GM10266 (cell line): ENCODE measurements at regions not wholly inside any gene's neighbourhood (a gene's known extent, or its start where the extent isn't known, plus 50 kb on each side); places are given as distances from the start of the nearest gene placed in this dataset.

Experiments used
- DNase-seq: peaks from one replicate; pipeline ENCODE4 v3.0.0; 2012; ENCODE audit errors: extremely low spot score
- CTCF ChIP-seq: IDR thresholded peaks from 2 replicates; pipeline ENCODE4 v1.5.1; 2012; ENCODE audit warnings: mild to moderate bottlenecking, low read depth; ENCODE audit not compliant: control insufficient read depth, insufficient read depth; ENCODE audit errors: missing control alignments

GRCh38 chr2:196434217-196434616, 205.3 kb upstream of the CCDC150 start:
- no peak for DNase-seq
- no peak for TF ChIP-seq CTCF

DNA sequence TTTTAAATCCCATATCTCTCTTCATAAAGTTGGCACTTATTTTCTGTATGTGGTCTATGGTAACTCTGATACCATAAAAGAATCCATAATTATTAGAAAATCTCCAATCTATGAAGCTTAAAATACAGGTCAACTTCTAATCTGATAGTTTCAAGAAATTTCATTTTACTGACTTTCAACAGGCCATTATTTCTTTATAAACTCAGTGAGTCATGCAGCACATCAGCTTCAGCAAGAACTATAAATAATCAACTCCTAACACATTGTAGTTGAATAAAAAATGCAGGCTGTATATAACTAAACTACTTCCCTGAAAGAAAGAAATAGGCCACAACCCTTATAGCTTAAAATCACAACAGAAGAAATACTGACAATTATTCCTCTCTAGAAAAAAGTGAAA, 204.3 kb upstream of the CCDC150 start:
- no peak for TF ChIP-seq CTCF
- no peak for DNase-seq

DNA sequence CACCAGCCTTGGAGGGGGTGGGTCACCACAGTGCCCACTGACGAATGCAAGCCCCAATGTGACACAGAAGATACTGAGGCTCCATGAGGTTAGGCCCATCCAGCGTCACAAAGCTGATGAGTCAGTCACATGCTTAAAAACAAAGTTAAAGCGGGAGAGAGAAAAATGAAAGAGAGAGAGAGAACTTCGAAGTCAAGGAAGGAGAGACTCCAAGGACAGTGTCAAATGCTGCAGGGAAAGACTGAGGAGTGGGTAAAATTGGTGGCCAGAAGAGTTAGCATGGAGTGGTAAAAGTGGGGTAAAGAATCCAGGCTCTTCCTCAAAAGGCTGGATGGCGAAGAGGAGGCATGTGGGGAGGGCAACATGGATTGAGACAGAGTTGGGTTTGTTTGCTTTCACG, 201.9 kb upstream of the CCDC150 start:
- no peak for DNase-seq
- no peak for TF ChIP-seq CTCF

- DNase-seq: no peak
- TF ChIP-seq CTCF: no peak
Measured at GRCh38 chr2:196439760-196440159, 199.8 kb upstream of the CCDC150 start.

GRCh38 chr2:196440413-196440812, 199.1 kb upstream of the CCDC150 start:
- TF ChIP-seq CTCF: no peak
- no peak for DNase-seq

- TF ChIP-seq CTCF: no peak
- DNase-seq: peak; percentile 52
Measured at GRCh38 chr2:196441527-196441926, 198.0 kb upstream of the CCDC150 start.

GRCh38 chr2:196442211-196442610, 197.3 kb upstream of the CCDC150 start:
- no peak for DNase-seq
- no peak for TF ChIP-seq CTCF

GRCh38 chr2:196444442-196444841, 195.1 kb upstream of the CCDC150 start:
- TF ChIP-seq CTCF: no peak

More at GRCh38 chr2:196444442-196444841, 195.1 kb upstream of the CCDC150 start:
- DNase-seq: no peak
